Mesenchymal stem cell (in vitro differentiated cells and primary cell): ENCODE measurements at regions not wholly inside any gene's neighbourhood (a gene's known extent, or its start where the extent isn't known, plus 50 kb on each side); places are given as distances from the start of the nearest gene placed in this dataset.

Experiments used
- DNase-seq: peaks from one replicate; pipeline ENCODE4 v3.0.0-alpha.2; 2013
- H2AFZ ChIP-seq: one replicate; pipeline ENCODE4 v1.6.1; 2013; ENCODE audit warnings: low read depth, mild to moderate bottlenecking, control low read depth, inconsistent platforms, low read length, moderate library complexity
- H2AK5ac ChIP-seq: 2 replicates; pipeline ENCODE4 v1.6.1; 2013; ENCODE audit warnings: low read length, moderate library complexity, mild to moderate bottlenecking, inconsistent platforms; ENCODE audit not compliant: severe bottlenecking
- H2BK120ac ChIP-seq: one replicate; pipeline ENCODE4 v1.6.1; 2013; ENCODE audit warnings: low read depth, mild to moderate bottlenecking, inconsistent platforms, low read length, moderate library complexity
- H2BK12ac ChIP-seq, 2 experiments: one replicate each; pipeline ENCODE4 v1.6.1; 2013; ENCODE audit warnings: inconsistent platforms in 2 of 2, low read length in 2 of 2, mild to moderate bottlenecking in 2 of 2, moderate library complexity in 2 of 2, control low read depth in 1 of 2
- H2BK15ac ChIP-seq: one replicate; pipeline ENCODE4 v1.6.1; 2013; ENCODE audit warnings: mild to moderate bottlenecking, low read depth, inconsistent platforms; ENCODE audit not compliant: poor library complexity, severe bottlenecking
- H2BK5ac ChIP-seq: 2 replicates; pipeline ENCODE4 v1.6.1; 2013; ENCODE audit warnings: low read depth, mild to moderate bottlenecking, low read length, control low read depth, inconsistent platforms; ENCODE audit not compliant: poor library complexity, severe bottlenecking
- H3K14ac ChIP-seq, 2 experiments: one replicate each; pipeline ENCODE4 v1.6.1; 2013; ENCODE audit warnings: inconsistent platforms in 2 of 2, low read length in 2 of 2, control low read depth in 1 of 2, mild to moderate bottlenecking in 1 of 2, moderate library complexity in 1 of 2
- H3K18ac ChIP-seq, 2 experiments: one replicate each; pipeline ENCODE4 v1.6.1; 2013; ENCODE audit warnings: inconsistent platforms in 2 of 2, low read length in 2 of 2, control low read depth in 1 of 2, low read depth in 1 of 2, mild to moderate bottlenecking in 1 of 2
- H3K23ac ChIP-seq, 2 experiments: one replicate each; pipeline ENCODE4 v1.6.1; 2013; ENCODE audit warnings: inconsistent platforms in 2 of 2, low read length in 2 of 2, mild to moderate bottlenecking in 2 of 2, moderate library complexity in 2 of 2, control low read depth in 1 of 2
- H3K27ac ChIP-seq: 2 replicates; pipeline ENCODE4 v1.5.1; 2013; ENCODE audit warnings: mild to moderate bottlenecking, moderate library complexity, low read length, control low read depth, inconsistent platforms; ENCODE audit not compliant: poor library complexity, severe bottlenecking
- H3K27me3 ChIP-seq, 2 experiments: 2 replicates each; pipeline versions ENCODE4 v1.6.1 to v1.7.0; 2013; ENCODE audit warnings: low read length in 2 of 2, mild to moderate bottlenecking in 2 of 2, moderate library complexity in 2 of 2, control low read depth in 1 of 2, inconsistent platforms in 1 of 2; ENCODE audit not compliant: control insufficient read depth in 1 of 2, insufficient read depth in 1 of 2
- H3K36me3 ChIP-seq, 2 experiments: 2 replicates each; pipeline versions ENCODE4 v1.6.1 to v1.7.0; 2013; ENCODE audit warnings: low read length in 2 of 2, control low read depth in 1 of 2, inconsistent platforms in 1 of 2, low read depth in 1 of 2, mild to moderate bottlenecking in 1 of 2; ENCODE audit not compliant: insufficient read depth in 2 of 2, control insufficient read depth in 1 of 2
- H3K4ac ChIP-seq, 2 experiments: one replicate each; pipeline ENCODE4 v1.6.1; 2013; ENCODE audit warnings: inconsistent platforms in 2 of 2, low read length in 2 of 2, mild to moderate bottlenecking in 2 of 2, moderate library complexity in 2 of 2, control low read depth in 1 of 2, low read depth in 1 of 2
- H3K4me1 ChIP-seq: 2 replicates; pipeline ENCODE4 v1.6.1; 2013; ENCODE audit warnings: low read depth, low read length, control low read depth; ENCODE audit not compliant: control insufficient read depth, insufficient read depth
- H3K4me2 ChIP-seq: 2 replicates; pipeline ENCODE4 v1.6.1; 2013; ENCODE audit warnings: low read length, mild to moderate bottlenecking, inconsistent platforms; ENCODE audit not compliant: poor library complexity, severe bottlenecking
- H3K4me3 ChIP-seq, 2 experiments: 2 replicates each; pipeline versions ENCODE4 v1.5.1 to v1.7.0; 2013; ENCODE audit warnings: low read length in 2 of 2, mild to moderate bottlenecking in 2 of 2, control low read depth in 1 of 2, low read depth in 1 of 2; ENCODE audit not compliant: insufficient read depth in 1 of 2
- H3K79me1 ChIP-seq: replicated peaks from 2 replicates; pipeline ENCODE4 v1.6.1; 2013; ENCODE audit warnings: mild to moderate bottlenecking, control low read depth, low read length, inconsistent platforms; ENCODE audit not compliant: poor library complexity, severe bottlenecking
- H3K9ac ChIP-seq: 2 replicates; pipeline ENCODE4 v1.7.0; 2013; ENCODE audit warnings: mild to moderate bottlenecking, low read length, moderate library complexity
- H3K9me3 ChIP-seq: 2 replicates; pipeline ENCODE4 v1.7.0; 2013; ENCODE audit warnings: mild to moderate bottlenecking, low read length; ENCODE audit not compliant: control insufficient read depth
- H4K8ac ChIP-seq: one replicate; pipeline ENCODE4 v1.6.1; 2013; ENCODE audit warnings: inconsistent platforms, mild to moderate bottlenecking, low read length, moderate library complexity
- H4K91ac ChIP-seq: one replicate; pipeline ENCODE4 v1.6.1; 2013; ENCODE audit warnings: mild to moderate bottlenecking, low read length, inconsistent platforms
- WGBS: methylation state at CpG from one replicate; pipeline ENCODE4 v1.1.7; 2013; ENCODE audit warnings: mixed read lengths; 5-methylcytosine and 5-hydroxymethylcytosine counted together

GRCh38 chr4:24741910-24742309 lies 53.5 kb upstream of the SOD3 start:
- H3K9me3 ChIP-seq = peaks cover 10% of the 10 kb centered on the region
- no peak overlapping the region for H2BK12ac ChIP-seq
- H3K14ac ChIP-seq = no peak overlapping the region
- H3K4me2 ChIP-seq = no peak overlapping the region
- no peak for DNase-seq
- no peak overlapping the region for H4K91ac ChIP-seq
- H2BK120ac ChIP-seq = no peak overlapping the region
- no peak overlapping the region for H3K18ac ChIP-seq
- no peaks in the 10 kb centered on the region for H3K27me3 ChIP-seq
- no peak overlapping the region for H3K4ac ChIP-seq
- H2AFZ ChIP-seq = no peak overlapping the region
- no peak overlapping the region for H2BK5ac ChIP-seq
- no peak overlapping the region for H3K4me3 ChIP-seq
- H4K8ac ChIP-seq = no peak overlapping the region
- WGBS = 84% methylated on average over 5 of the region's 5 CpGs
- H3K27ac ChIP-seq = no peak overlapping the region
- H3K9ac ChIP-seq = no peak overlapping the region
- no peaks in the 10 kb centered on the region for H3K36me3 ChIP-seq
- no peak overlapping the region for H2BK15ac ChIP-seq
- no peaks in the 10 kb centered on the region for H3K4me1 ChIP-seq
- no peaks in the 10 kb centered on the region for H3K79me1 ChIP-seq
- no peak overlapping the region for H2AK5ac ChIP-seq
- H3K23ac ChIP-seq = no peak overlapping the region

GRCh38 chr4:24742335-24742734 lies 53.0 kb upstream of the SOD3 start:
- Histone ChIP-seq H2BK12ac (no peak overlapping the region), H2AFZ (no peak overlapping the region), H3K18ac (no peak overlapping the region), H2BK5ac (no peak overlapping the region), H2BK120ac (no peak overlapping the region), H3K4me3 (no peak overlapping the region), H3K4me1 (no peaks in the 10 kb centered on the region), H3K9ac (no peak overlapping the region), H3K79me1 (no peaks in the 10 kb centered on the region), H3K36me3 (no peaks in the 10 kb centered on the region), H4K8ac (no peak overlapping the region), H3K27ac (no peak overlapping the region), H4K91ac (no peak overlapping the region), H2BK15ac (no peak overlapping the region), H3K4me2 (no peak overlapping the region), H3K23ac (no peak overlapping the region), H3K9me3 (peaks cover 6% of the 10 kb centered on the region), H3K27me3 (no peaks in the 10 kb centered on the region), H3K4ac (no peak overlapping the region), H2AK5ac (no peak overlapping the region), H3K14ac (no peak overlapping the region)
- no peak for DNase-seq
- 80% methylated on average over 2 of the region's 2 CpGs for WGBS

- WGBS = 82% methylated on average over 5 of the region's 5 CpGs
- H3K36me3 ChIP-seq = no peaks in the 10 kb centered on the region
- H3K4me2 ChIP-seq = no peak overlapping the region
Observed at GRCh38 chr4:24742773-24743172, 52.6 kb upstream of the SOD3 start.

GRCh38 chr4:24743206-24743605 lies 52.2 kb upstream of the SOD3 start:
- no peak for DNase-seq
- H3K18ac ChIP-seq = no peak overlapping the region
- no peaks in the 10 kb centered on the region for H3K79me1 ChIP-seq
- no peak overlapping the region for H3K4me3 ChIP-seq
- H2BK12ac ChIP-seq = no peak overlapping the region
- 89% methylated on average over 4 of the region's 5 CpGs for WGBS
- H3K23ac ChIP-seq = no peak overlapping the region
- no peak overlapping the region for H3K14ac ChIP-seq
- no peak overlapping the region for H2BK15ac ChIP-seq
- no peak overlapping the region for H3K27ac ChIP-seq
- H3K4me2 ChIP-seq = no peak overlapping the region
- H3K4ac ChIP-seq = no peak overlapping the region
- H3K9me3 ChIP-seq = no peaks in the 10 kb centered on the region
- no peak overlapping the region for H2AFZ ChIP-seq
- no peak overlapping the region for H3K9ac ChIP-seq
- H3K27me3 ChIP-seq = no peaks in the 10 kb centered on the region
- no peak overlapping the region for H2BK5ac ChIP-seq
- H4K91ac ChIP-seq = no peak overlapping the region
- H2AK5ac ChIP-seq = no peak overlapping the region
- H3K4me1 ChIP-seq = peaks cover 2% of the 10 kb centered on the region
- no peak overlapping the region for H4K8ac ChIP-seq
- no peak overlapping the region for H2BK120ac ChIP-seq
- no peaks in the 10 kb centered on the region for H3K36me3 ChIP-seq

More at GRCh38 chr4:24742773-24743172, 52.6 kb upstream of the SOD3 start:
- H4K8ac ChIP-seq = no peak overlapping the region
- H2BK15ac ChIP-seq = no peak overlapping the region
- no peak overlapping the region for H2BK12ac ChIP-seq
- no peak overlapping the region for H2BK5ac ChIP-seq
- H3K4me1 ChIP-seq = no peaks in the 10 kb centered on the region
- H3K4me3 ChIP-seq = no peak overlapping the region
- H3K14ac ChIP-seq = no peak overlapping the region
- no peak overlapping the region for H2AK5ac ChIP-seq
- H3K79me1 ChIP-seq = no peaks in the 10 kb centered on the region
- no peaks in the 10 kb centered on the region for H3K27me3 ChIP-seq
- peaks cover 4% of the 10 kb centered on the region for H3K9me3 ChIP-seq
- no peak overlapping the region for H3K23ac ChIP-seq
- H3K18ac ChIP-seq = no peak overlapping the region
- no peak overlapping the region for H3K27ac ChIP-seq
- no peak for DNase-seq
- H2AFZ ChIP-seq = no peak overlapping the region
- H3K4ac ChIP-seq = no peak overlapping the region
- no peak overlapping the region for H2BK120ac ChIP-seq
- H3K9ac ChIP-seq = no peak overlapping the region
- H4K91ac ChIP-seq = no peak overlapping the region
